GM21447 (cell line): ENCODE measurements at regions not wholly inside any gene's neighbourhood (a gene's known extent, or its start where the extent isn't known, plus 50 kb on each side); places are given as distances from the start of the nearest gene placed in this dataset.
"Not testable (repeated sequence)": the region's sequence is repeated elsewhere in the genome, so short reads cannot be mapped to it uniquely, and the experiment has no call there.

Experiments
- ATAC-seq: cut with Tn5 transposase; IDR thresholded peaks from one replicate; pipeline ENCODE4 v1.9.1; 2021; ENCODE audit not compliant: unreplicated experiment

DNA sequence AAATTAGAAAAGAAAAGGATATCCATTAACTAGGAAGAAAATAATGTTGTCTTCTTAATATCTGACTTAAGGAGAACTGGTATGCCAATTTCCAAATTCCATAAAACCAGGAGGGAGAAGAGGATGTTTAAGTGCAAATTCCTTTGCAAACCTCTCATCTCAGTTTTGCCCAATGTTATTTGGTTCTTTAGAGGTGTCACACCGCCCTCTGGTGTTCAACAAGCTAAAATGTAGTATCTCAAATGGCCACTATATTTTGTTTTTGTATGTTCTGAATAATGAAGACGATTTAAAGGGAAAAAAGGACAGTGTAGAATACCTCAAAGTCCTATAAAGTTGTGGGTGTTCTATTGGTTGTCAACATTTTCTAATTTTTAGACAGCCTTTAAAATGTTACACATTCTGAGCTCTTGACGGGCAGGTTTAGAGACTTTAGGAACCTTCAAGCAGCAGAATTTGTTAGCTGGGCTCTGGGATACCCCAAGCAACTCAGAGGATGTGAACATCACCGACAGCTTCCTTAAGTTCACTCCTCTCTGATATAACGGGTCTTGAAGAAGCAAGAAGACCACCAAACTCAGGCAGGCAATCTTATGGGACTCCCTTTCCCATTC is 458.3 kb downstream of the MFSD1 start:
- peak; percentile 72 for ATAC-seq

DNA sequence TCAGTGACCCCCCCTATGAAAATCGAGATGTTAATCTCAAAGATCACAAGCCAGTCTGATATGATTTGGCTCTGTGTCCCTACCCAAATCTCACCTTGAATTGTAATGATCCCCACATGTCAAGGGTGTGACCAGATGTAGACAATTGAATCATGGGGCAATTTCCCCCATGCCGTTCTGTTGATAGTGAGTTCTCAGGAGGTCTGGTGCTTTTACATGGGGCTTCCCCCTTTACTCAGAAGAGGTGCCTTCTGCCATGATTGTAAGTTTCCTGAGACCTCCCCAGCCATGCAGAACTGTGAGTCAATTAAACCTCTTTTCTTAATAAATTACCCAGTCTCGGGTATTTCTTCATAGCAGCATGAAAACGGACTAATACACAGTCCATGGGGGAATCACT is 459.5 kb downstream of the MFSD1 start:
- ATAC-seq = not testable (repeated sequence)

DNA sequence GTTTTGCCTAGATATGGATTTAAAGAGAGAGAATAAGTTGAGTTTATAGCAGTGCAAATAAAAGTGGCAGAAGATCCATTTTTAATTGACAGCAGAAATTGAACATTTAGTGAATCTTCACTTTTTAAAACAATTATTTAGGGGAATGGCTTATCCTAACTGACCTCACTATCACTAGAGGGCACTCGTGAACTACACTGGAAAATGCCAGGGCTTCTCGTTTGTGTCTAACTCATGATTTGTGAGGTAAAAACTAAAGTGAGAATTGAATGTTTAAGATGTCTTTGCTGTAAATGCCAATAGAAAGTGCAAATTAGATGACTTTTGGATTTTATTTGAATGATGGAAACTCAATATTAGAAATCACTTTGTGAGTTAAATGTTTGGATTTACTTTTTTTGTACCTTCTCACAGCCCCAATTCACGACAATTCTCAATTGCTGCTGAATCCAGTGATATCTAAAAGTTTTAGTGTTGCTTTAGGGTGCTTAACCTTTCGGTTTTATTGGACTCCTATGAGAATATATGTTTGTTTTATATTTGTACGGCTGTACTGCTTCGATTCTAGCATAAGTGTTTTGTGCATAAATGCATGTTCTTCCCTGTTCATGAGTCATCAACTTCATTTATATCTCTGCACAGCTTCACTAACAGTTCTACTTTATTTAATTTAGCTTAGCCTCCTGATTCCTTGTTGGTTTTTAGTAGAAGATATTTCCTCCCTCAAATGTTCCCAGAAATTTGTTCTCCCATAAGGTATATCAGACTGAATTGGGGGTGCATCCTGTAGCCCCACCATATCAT is 462.1 kb downstream of the MFSD1 start:
- ATAC-seq = no peak

DNA sequence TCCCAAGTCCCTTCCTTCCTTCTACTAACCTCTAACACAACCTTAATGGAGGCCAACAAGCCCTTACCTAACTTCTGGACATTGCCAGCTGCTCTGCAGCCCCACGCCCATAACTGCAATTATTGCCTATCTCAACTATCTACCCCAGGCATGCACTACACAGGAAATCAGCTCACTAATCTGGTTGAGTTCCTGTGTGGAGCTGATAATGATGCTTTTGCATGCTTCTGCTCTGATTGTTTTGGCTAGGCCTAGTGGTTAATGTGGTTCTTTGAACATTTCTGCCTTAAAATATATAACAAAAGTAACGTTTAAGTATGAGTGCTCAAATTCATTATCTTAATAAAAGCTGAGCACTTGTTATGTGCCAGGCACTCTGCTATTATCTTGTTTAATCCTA is 463.9 kb downstream of the MFSD1 start:
- ATAC-seq = no peak

DNA sequence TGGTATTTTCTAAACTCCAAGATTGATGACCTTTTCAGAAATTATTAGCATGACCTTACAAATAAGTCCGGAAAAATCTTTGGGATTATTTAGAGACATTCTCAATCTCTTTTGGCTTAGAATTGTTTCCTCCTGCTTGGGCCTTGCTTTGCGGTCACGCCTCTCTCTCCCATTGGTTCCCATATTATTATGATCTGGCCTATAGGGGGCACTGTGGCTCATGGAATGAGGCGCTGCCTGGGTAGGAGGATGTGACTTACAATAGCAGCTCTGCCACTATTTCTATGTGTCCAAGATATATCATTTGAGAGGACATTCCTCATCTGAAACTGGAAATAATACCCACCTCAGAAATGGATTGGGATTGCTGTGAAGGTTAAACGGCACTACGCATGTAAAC is 464.9 kb downstream of the MFSD1 start:
- ATAC-seq = no peak

DNA sequence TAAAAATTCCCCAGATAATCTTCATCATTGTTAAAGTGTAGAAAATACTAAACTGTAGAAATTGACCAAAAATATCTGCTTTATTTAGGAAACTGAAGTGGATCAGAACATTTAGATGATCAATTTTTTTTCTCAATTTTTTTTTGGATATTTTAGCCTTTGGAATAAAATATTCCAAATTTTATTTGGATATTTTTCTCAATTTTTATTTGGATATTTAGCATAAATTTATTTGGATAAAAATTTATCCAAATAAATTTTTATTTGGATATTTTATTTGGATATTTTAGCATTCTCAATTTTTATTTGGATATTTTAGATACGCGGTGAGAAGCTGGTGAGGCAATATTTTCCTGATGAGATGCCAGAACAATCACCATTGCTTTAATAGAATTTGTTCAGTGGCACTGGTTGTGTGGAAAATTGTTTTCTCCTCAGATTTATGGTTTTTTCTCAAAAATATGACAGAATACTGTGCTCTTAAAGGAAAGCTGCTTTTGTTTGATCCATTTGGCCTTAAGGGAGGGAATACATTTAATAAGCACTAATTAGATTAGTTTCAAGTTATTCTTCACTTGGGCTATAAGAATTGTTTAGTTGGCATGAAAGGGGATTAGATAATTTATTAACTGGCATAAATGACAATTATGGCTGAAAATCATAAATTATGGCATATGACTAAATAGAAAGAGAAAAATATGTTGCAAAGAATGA is 470.1 kb downstream of the MFSD1 start:
- ATAC-seq = no peak

- ATAC-seq = no peak
Observed at GRCh38 chr3:159273070-159273469, 471.2 kb downstream of the MFSD1 start.

DNA sequence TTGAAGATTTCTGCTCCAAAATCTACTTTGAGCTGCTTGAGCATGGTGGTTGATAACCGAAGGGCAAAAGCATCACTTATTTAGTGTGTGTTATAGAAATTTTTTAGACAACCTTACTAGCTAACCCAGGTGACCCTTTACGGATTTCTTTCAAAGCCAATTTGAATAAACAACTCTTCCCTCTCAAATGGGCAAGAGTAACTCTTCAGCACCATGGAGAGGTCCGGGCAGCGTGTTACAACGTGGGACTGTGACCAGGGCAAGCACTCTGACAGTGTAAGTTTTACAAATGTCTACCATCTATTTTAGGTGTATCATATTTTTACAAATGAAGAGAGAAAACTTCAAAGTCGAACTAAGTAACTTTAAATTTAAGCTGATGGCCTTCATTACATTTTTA is 471.8 kb downstream of the MFSD1 start:
- ATAC-seq = no peak

- ATAC-seq = no peak
Observed at GRCh38 chr3:159275741-159276140, 473.9 kb downstream of the MFSD1 start.

- no peak for ATAC-seq
Observed at GRCh38 chr3:159277814-159278213, 476.0 kb downstream of the MFSD1 start.

DNA sequence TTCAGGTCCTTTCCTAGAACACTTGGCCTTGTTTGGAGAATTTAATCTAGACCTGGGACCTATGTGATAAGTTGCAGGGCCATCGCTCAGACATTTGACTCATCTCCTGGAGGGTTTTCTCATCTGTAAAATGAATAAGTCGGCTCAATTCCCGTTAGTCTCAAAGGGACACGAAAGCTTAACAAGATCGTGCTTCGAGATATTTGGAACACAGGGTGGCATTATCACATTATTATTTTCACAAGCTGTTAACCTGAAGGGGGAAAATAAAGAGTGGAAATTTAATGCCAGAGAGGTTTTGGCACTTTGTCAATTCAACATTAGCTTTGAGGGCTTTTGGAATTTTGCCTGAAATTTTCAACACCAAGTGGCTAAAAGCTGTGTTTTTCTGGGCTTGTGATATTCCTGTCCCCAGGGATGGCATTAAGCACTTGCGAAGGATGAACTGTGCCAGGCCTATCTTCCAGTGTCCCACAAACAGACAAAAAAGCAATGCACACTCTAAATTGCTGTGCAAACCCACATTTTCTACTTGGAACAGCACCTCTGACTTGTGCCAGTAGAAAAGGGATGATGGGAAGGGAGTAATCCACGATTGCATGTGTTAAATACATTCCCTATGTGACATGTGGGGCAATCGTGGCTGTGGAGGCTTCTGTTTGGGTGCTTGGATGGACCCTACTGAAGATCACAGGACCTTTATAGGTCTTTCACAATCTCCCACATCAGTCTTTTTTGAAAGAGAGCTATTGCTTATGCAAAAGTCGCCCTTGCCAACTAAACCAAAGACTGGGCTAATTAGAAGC is 478.7 kb downstream of the MFSD1 start:
- ATAC-seq = no peak

- no peak for ATAC-seq
Observed at GRCh38 chr3:159293493-159293892, 491.6 kb downstream of the MFSD1 start.

GRCh38 chr3:159301961-159302360 is 500.1 kb downstream of the MFSD1 start:
- no peak for ATAC-seq

DNA sequence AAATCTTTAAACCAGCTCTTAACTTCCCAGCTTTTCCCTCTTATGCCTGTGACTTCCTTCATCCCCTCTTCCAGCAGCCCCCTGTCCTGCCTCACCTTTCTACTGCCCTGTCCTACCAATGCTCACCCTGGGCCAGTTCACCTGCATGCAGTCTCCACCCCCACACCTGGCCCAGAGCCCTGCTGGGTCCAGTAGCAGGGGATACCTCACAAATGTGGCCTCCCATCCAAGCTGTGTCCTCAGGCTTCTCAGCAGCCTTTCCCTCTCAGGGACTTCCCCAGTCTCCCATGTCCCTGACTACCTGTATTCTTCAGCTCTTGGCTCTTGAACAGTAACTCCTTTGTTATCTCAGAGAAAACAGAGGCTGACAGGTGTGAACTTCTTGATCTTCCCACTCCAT is 503.2 kb downstream of the MFSD1 start:
- ATAC-seq = no peak

DNA sequence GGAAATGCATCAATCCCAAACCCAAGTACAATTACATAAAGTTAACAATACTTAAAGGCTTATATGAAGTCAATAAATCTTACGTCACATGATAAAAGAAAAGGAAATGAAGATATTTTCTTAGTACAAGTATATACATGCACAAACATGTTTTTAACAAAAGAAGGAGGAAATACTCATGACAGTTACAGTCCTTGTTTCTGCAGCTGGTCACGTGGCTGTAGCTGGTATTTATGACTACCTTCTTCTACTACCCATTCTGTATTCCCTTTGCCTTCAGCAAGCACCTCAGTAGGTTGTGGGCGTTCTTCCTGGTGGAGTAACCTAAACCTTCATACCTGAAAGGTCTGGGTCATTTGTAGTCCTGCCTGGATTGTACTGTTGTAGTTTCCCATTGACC is 514.9 kb downstream of the MFSD1 start:
- ATAC-seq = not testable (repeated sequence)

DNA sequence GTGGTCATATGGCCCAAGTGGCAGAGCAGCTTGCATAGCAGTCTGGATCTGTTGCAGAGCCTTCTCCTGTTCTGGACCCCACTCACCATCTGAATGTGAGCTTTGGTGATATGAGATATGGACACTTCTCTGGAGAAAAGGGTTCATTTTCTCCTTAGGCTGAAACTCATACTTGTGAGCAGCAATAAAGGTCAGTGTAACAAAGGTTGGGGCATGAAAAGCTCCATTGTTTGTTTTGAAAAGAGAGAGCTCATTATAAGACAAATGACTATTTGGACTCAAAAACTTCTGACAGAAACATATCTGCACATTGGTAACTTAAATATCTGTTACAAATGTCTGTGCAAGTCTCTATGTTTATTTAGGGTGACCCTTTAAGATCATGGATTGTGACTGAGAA is 517.3 kb downstream of the MFSD1 start:
- ATAC-seq = no peak

GRCh38 chr3:159322322-159322939 is 520.6 kb downstream of the MFSD1 start:
- peak; percentile 81 for ATAC-seq

DNA sequence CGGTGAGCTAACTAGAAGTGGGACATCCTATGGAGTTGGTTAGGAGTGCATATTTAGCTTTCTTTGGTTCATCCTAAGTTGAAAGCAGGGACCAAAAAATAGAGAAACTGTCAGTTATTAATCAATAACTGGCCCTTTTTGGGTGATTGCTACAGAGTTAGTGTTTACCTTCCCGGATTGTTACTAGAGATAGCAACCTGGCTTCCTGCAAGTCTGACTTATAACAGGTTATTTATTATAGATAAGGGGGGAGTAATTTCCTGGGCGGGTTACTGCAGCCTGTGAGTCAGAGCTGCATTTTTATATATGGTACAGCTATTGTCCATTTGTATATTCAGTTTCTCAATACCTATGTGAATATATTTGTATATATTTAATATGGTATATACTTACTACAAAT is 522.0 kb downstream of the MFSD1 start:
- no peak for ATAC-seq

DNA sequence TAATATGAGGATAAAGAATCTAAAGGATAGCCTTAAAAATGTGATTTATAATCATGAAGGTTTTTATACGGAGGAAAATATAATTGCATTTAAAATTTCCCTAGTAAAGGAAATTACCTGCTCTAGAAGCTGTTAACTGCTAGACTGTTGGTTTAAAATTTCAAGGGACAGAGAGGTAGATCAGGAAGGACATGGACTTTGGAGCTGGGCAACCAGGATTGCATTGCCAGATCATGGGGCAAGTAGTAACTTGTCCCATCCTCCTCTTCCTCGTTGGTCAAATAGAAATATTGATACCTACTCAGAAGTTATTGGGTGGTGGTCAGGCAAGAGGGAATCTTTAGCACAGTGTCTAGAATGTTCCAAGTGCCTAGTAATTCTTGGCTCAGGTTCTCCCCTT is 525.1 kb downstream of the MFSD1 start:
- ATAC-seq = no peak

- ATAC-seq = no peak
Observed at GRCh38 chr3:159332535-159333099, 530.8 kb downstream of the MFSD1 start.

GRCh38 chr3:159339131-159339530 is 537.3 kb downstream of the MFSD1 start:
- no peak for ATAC-seq
